ENCODE measurements at regions not wholly inside any gene's neighbourhood (a gene's known extent, or its start where the extent isn't known, plus 50 kb on each side); places are given as distances from the start of the nearest gene placed in this dataset.

DNA sequence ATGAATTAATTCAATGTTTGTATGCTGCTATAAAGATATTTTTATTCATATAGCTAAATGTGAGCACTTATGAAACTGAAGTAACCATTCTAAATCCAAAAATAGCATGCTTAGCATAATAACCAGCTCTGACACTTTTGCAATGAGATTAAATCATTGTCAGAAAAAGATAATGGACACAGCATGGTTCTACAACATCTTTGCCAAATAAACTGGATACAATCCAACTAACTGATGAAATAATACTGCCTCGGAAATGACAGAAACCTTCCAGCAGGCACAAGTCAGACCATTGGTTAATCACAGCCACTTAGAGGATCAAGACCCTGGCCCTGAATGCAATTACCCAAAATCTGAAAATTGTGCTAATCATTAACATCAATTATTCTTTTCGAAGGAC, 592.7 kb upstream of the ADGRL4 start:
- no peaks in the 10 kb centered on the region for H3K36me3 ChIP-seq (ENCODE audit: control insufficient read depth, insufficient read depth, low read length)
- H3K9me3 ChIP-seq, result no peaks in the 10 kb centered on the region
- no peaks in the 10 kb centered on the region for H3K36me3 Mint-ChIP-seq (ENCODE audit: insufficient read depth, unreplicated experiment)
- intact Hi-C loops (cut with micrococcal nuclease; ENCODE audit: unreplicated experiment), result no loop called here
- H3K27ac Mint-ChIP-seq (ENCODE audit: unreplicated experiment), result no peak overlapping the region
- TF ChIP-seq CTCF (IDR thresholded peaks at IDR 0.05; ENCODE audit: insufficient read depth in 1 of 2, low read depth in 1 of 2, low read length in 1 of 2, severe bottlenecking in 1 of 2, unreplicated experiment in 1 of 2), result no peak
- H3K4me3 ChIP-seq (ENCODE audit: low read depth, low read length), result no peak overlapping the region
- H3K9me3 Mint-ChIP-seq (ENCODE audit: unreplicated experiment), result peaks cover 22% of the 10 kb centered on the region
- DNase-seq, result no peak
- H3K27me3 ChIP-seq (replicated peaks; ENCODE audit: control insufficient read depth, insufficient read depth, low read length), result no peaks in the 10 kb centered on the region
- BruUV-seq (replicated peaks), result no TSS peak
- no peaks in the 10 kb centered on the region for H3K27me3 Mint-ChIP-seq (ENCODE audit: insufficient read depth, unreplicated experiment)
- POLR2A ChIA-PET, result no interaction called here
- H3K4me1 Mint-ChIP-seq (ENCODE audit: low read depth, unreplicated experiment), result peaks cover 20% of the 10 kb centered on the region
- no peak overlapping the region for H3K4me3 Mint-ChIP-seq (ENCODE audit: unreplicated experiment)
- CTCF ChIA-PET, result no interaction called here
- peaks cover 14% of the 10 kb centered on the region for H3K4me1 ChIP-seq

DNA sequence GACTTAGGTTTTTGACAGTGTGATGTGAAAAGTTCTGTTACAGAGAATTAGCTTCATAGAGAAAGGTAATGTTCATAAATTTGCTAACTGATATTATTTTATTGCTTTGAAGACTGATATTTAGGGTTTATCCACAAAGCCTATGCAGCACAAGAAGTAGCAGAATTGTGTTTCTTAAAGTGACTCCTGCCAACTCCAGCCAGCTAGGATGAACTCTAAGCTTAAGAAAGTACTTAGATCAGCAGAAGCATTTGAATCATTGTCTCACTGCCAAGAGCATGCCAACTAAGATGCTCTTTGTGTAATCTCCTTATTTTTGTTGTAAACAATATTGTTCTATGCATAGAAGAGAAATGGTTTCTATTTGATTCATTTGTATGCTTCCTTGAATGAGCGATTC, 589.4 kb upstream of the ADGRL4 start:
- Mint-ChIP-seq H3K9me3 (ENCODE audit: unreplicated experiment) (peaks cover 12% of the 10 kb centered on the region), H3K4me1 (ENCODE audit: low read depth, unreplicated experiment) (no peaks in the 10 kb centered on the region), H3K36me3 (ENCODE audit: insufficient read depth, unreplicated experiment) (no peaks in the 10 kb centered on the region), H3K27me3 (ENCODE audit: insufficient read depth, unreplicated experiment) (no peaks in the 10 kb centered on the region), H3K4me3 (ENCODE audit: unreplicated experiment) (no peak overlapping the region), H3K27ac (ENCODE audit: unreplicated experiment) (no peak overlapping the region)
- H3K9me3 ChIP-seq, result no peaks in the 10 kb centered on the region
- POLR2A ChIA-PET, result no interaction called here
- no peaks in the 10 kb centered on the region for H3K4me1 ChIP-seq
- H3K4me3 ChIP-seq (ENCODE audit: low read depth, low read length), result no peak overlapping the region
- no peak for DNase-seq
- CTCF ChIA-PET, result no interaction called here
- intact Hi-C loops (cut with micrococcal nuclease; ENCODE audit: unreplicated experiment), result no loop called here
- no TSS peak for BruUV-seq (replicated peaks)
- H3K36me3 ChIP-seq (ENCODE audit: control insufficient read depth, insufficient read depth, low read length), result no peaks in the 10 kb centered on the region
- no peaks in the 10 kb centered on the region for H3K27me3 ChIP-seq (replicated peaks; ENCODE audit: control insufficient read depth, insufficient read depth, low read length)
- TF ChIP-seq CTCF (IDR thresholded peaks at IDR 0.05; ENCODE audit: insufficient read depth in 1 of 2, low read depth in 1 of 2, low read length in 1 of 2, severe bottlenecking in 1 of 2, unreplicated experiment in 1 of 2), result no peak

- no peak for DNase-seq
- no peak overlapping the region for H3K4me3 ChIP-seq (ENCODE audit: low read depth, low read length)
- H3K36me3 ChIP-seq (ENCODE audit: control insufficient read depth, insufficient read depth, low read length), result no peaks in the 10 kb centered on the region
- Mint-ChIP-seq H3K36me3 (ENCODE audit: insufficient read depth, unreplicated experiment) (no peaks in the 10 kb centered on the region), H3K27me3 (ENCODE audit: insufficient read depth, unreplicated experiment) (no peaks in the 10 kb centered on the region), H3K9me3 (ENCODE audit: unreplicated experiment) (peaks cover 8% of the 10 kb centered on the region), H3K27ac (ENCODE audit: unreplicated experiment) (no peak overlapping the region), H3K4me1 (ENCODE audit: low read depth, unreplicated experiment) (no peaks in the 10 kb centered on the region), H3K4me3 (ENCODE audit: unreplicated experiment) (no peak overlapping the region)
- no peaks in the 10 kb centered on the region for H3K4me1 ChIP-seq
- no peak for TF ChIP-seq CTCF (IDR thresholded peaks at IDR 0.05; ENCODE audit: insufficient read depth in 1 of 2, low read depth in 1 of 2, low read length in 1 of 2, severe bottlenecking in 1 of 2, unreplicated experiment in 1 of 2)
- CTCF ChIA-PET, result no interaction called here
- intact Hi-C loops (cut with micrococcal nuclease; ENCODE audit: unreplicated experiment), result no loop called here
- POLR2A ChIA-PET, result no interaction called here
- H3K9me3 ChIP-seq, result no peaks in the 10 kb centered on the region
- BruUV-seq (replicated peaks), result no TSS peak
- no peaks in the 10 kb centered on the region for H3K27me3 ChIP-seq (replicated peaks; ENCODE audit: control insufficient read depth, insufficient read depth, low read length)
These were observed 587.7 kb upstream of the ADGRL4 start for GRCh38 chr1:79594121-79594698.

All from Caco-2 (cell line).